ENCODE measurements at regions not wholly inside any gene's neighbourhood (a gene's known extent, or its start where the extent isn't known, plus 50 kb on each side); places are given as distances from the start of the nearest gene placed in this dataset.

GRCh38 chr11:81585390-81585933, 1148.2 kb downstream of the FAM181B start:
- Histone ChIP-seq H2AFZ (ENCODE audit: low read depth, low read length) (no peak overlapping the region), H3K9me3 (replicated peaks; ENCODE audit: control insufficient read depth, insufficient read depth, low read length) (no peaks in the 10 kb centered on the region), H3K4me2 (ENCODE audit: insufficient read depth, low read length) (no peak overlapping the region), H3K27me3 (ENCODE audit: control insufficient read depth in 2 of 2, insufficient read depth in 2 of 2, low read length in 2 of 2) (no peaks in the 10 kb centered on the region), H3K36me3 (ENCODE audit: control insufficient read depth in 2 of 2, extremely low read depth in 1 of 2, insufficient read depth in 2 of 2, low read length in 2 of 2) (no peaks in the 10 kb centered on the region), H3K9ac (replicated peaks; ENCODE audit: extremely low read depth, insufficient read depth, low read length) (no peak overlapping the region), H4K20me1 (replicated peaks; ENCODE audit: control insufficient read depth, extremely low read depth, insufficient read depth, low read length) (no peaks in the 10 kb centered on the region), H3K4me1 (ENCODE audit: control insufficient read depth, extremely low read depth, insufficient read depth, low read length) (no peaks in the 10 kb centered on the region), H3K9me1 (replicated peaks; ENCODE audit: control insufficient read depth, extremely low read depth, insufficient read depth, low read length) (no peaks in the 10 kb centered on the region), H3K27ac (ENCODE audit: insufficient read depth, low read depth, low read length) (no peak overlapping the region), H3K4me3 (replicated peaks in 1 of 3; ENCODE audit: insufficient read depth in 1 of 3, low read depth in 1 of 3, low read length in 3 of 3) (no peak overlapping the region), H3K79me2 (ENCODE audit: control insufficient read depth, insufficient read depth, low read length) (no peaks in the 10 kb centered on the region)
- CTCF ChIA-PET = no interaction called here
- intact Hi-C loops (cut with micrococcal nuclease) = no loop called here
- no TSS peak for BruUV-seq (replicated peaks)
- POLR2A ChIA-PET = no interaction called here
- dilution Hi-C loops (cut with MboI; ENCODE audit: extremely low pct_ligation_motif_present, low sequenced_read_pairs) = no loop called here
- DNase-seq (ENCODE audit: low read depth, low spot score) (no peak), FAIRE-seq (no peak)
- TF ChIP-seq EZH2 (IDR thresholded peaks at IDR 0.05; ENCODE audit: borderline replicate concordance, low read depth, low read length, severe bottlenecking) = no peak
- no peak for TF ChIP-seq MYC (IDR thresholded peaks at IDR 0.05; ENCODE audit: low read depth, low read length)
- no peak for TF ChIP-seq FOS (IDR thresholded peaks at IDR 0.05; ENCODE audit: borderline replicate concordance, insufficient read depth, low read length)
- TF ChIP-seq MAX (IDR thresholded peaks at IDR 0.05; ENCODE audit: insufficient read depth, insufficient read length) = no peak

GRCh38 chr11:81579339-81579738, 1154.3 kb downstream of the FAM181B start:
- FAIRE-seq = no peak
- BruUV-seq (replicated peaks) = no TSS peak
- intact Hi-C loops (cut with micrococcal nuclease) = no loop called here

More at GRCh38 chr11:81579339-81579738, 1154.3 kb downstream of the FAM181B start:
- TF ChIP-seq FOS (IDR thresholded peaks at IDR 0.05; ENCODE audit: borderline replicate concordance, insufficient read depth, low read length) (no peak), JUN (IDR thresholded peaks at IDR 0.05; ENCODE audit: borderline replicate concordance, insufficient read depth, insufficient read length, low read depth) (no peak), POLR2AphosphoS5 (IDR thresholded peaks at IDR 0.05; ENCODE audit: insufficient read depth, low read depth, low read length) (no peak), GATA2 (IDR thresholded peaks at IDR 0.05; ENCODE audit: insufficient read depth, insufficient read length, low read depth, low read length) (no peak), POLR2A (IDR thresholded peaks at IDR 0.05; ENCODE audit: low read depth, low read length) (no peak), MAX (IDR thresholded peaks at IDR 0.05; ENCODE audit: insufficient read depth, insufficient read length) (no peak), CTCF (IDR thresholded peaks at IDR 0.05; ENCODE audit: extremely low read depth in 1 of 2, insufficient read depth in 1 of 2, low read depth in 1 of 2, low read length in 2 of 2) (no peak), EZH2 (IDR thresholded peaks at IDR 0.05; ENCODE audit: borderline replicate concordance, low read depth, low read length, severe bottlenecking) (no peak), MYC (IDR thresholded peaks at IDR 0.05; ENCODE audit: low read depth, low read length) (no peak)
- Histone ChIP-seq H3K4me3 (replicated peaks in 1 of 3; ENCODE audit: insufficient read depth in 1 of 3, low read depth in 1 of 3, low read length in 3 of 3) (no peak overlapping the region), H4K20me1 (replicated peaks; ENCODE audit: control insufficient read depth, extremely low read depth, insufficient read depth, low read length) (no peaks in the 10 kb centered on the region), H3K9me1 (replicated peaks; ENCODE audit: control insufficient read depth, extremely low read depth, insufficient read depth, low read length) (no peaks in the 10 kb centered on the region), H3K27me3 (ENCODE audit: control insufficient read depth in 2 of 2, insufficient read depth in 2 of 2, low read length in 2 of 2) (no peaks in the 10 kb centered on the region), H3K36me3 (ENCODE audit: control insufficient read depth in 2 of 2, extremely low read depth in 1 of 2, insufficient read depth in 2 of 2, low read length in 2 of 2) (no peaks in the 10 kb centered on the region), H3K4me2 (ENCODE audit: insufficient read depth, low read length) (no peak overlapping the region), H3K27ac (ENCODE audit: insufficient read depth, low read depth, low read length) (no peak overlapping the region), H3K9me3 (replicated peaks; ENCODE audit: control insufficient read depth, insufficient read depth, low read length) (no peaks in the 10 kb centered on the region), H3K79me2 (ENCODE audit: control insufficient read depth, insufficient read depth, low read length) (no peaks in the 10 kb centered on the region), H3K9ac (replicated peaks; ENCODE audit: extremely low read depth, insufficient read depth, low read length) (no peak overlapping the region), H3K4me1 (ENCODE audit: control insufficient read depth, extremely low read depth, insufficient read depth, low read length) (no peaks in the 10 kb centered on the region), H2AFZ (ENCODE audit: low read depth, low read length) (no peak overlapping the region)
- dilution Hi-C loops (cut with MboI; ENCODE audit: extremely low pct_ligation_motif_present, low sequenced_read_pairs) = no loop called here
- CTCF ChIA-PET = no interaction called here
- POLR2A ChIA-PET = no interaction called here
- DNase-seq (ENCODE audit: low read depth, low spot score) = no peak
